HEK293 (cell line): ENCODE measurements at regions not wholly inside any gene's neighbourhood (a gene's known extent, or its start where the extent isn't known, plus 50 kb on each side); places are given as distances from the start of the nearest gene placed in this dataset.

Experiments
- CTCF ChIA-PET: fragments of 350-600 bp; formaldehyde crosslinking; extraction: SDS; loops from one replicate; lab custom pipeline; 2021; ENCODE audit warnings: antibody characterized with exemption; lab: Yijun Ruan, JAX
- POLR2A ChIA-PET: fragments of 300-600 bp; formaldehyde crosslinking; extraction: SDS; loops from one replicate; lab custom pipeline; 2020; ENCODE audit warnings: antibody characterized with exemption, inconsistent platforms; lab: Yijun Ruan, JAX
- H3K27ac ChIP-seq: fragments of 200-500 bp; sonication (Bioruptor generic); 2 replicates; pipeline ENCODE4 v1.5.1; 2014; ENCODE audit warnings: low read depth, low read length, control low read depth, inconsistent platforms; ENCODE audit errors: extremely low read depth
- H3K36me3 ChIP-seq, 2 experiments: fragments of 200-500 bp in 1 of 2; sonication (Bioruptor generic) in 1 of 2; 1 replicate in 1 of 2; 2 replicates in 1 of 2; pipeline ENCODE4 v1.5.1; 2014 to 2017; ENCODE audit warnings: inconsistent platforms in 2 of 2, low read length in 2 of 2; ENCODE audit not compliant: control insufficient read depth in 2 of 2, insufficient read depth in 1 of 2
- H3K4me1 ChIP-seq: fragments of 200-500 bp; sonication (Bioruptor generic); 2 replicates; pipeline ENCODE4 v1.5.1; 2014; ENCODE audit warnings: mild to moderate bottlenecking, low read length, inconsistent platforms; ENCODE audit not compliant: control insufficient read depth, insufficient read depth
- H3K4me3 ChIP-seq: 2 replicates; pipeline ENCODE4 v1.5.1; 2011; ENCODE audit warnings: low read depth, mild to moderate bottlenecking, control low read depth, low read length, moderate library complexity
- H3K9me3 ChIP-seq: fragments of 200-500 bp; sonication (Bioruptor generic); 2 replicates; pipeline ENCODE4 v1.5.1; 2014; ENCODE audit warnings: low read depth, low read length, inconsistent platforms; ENCODE audit not compliant: control insufficient read depth, insufficient read depth
- GLIS1 ChIP-seq: fragments of 450-650 bp; formaldehyde crosslinking; IDR thresholded peaks from 2 replicates; pipeline ENCODE4 v1.5.1; 2016; ENCODE audit warnings: missing biosample characterization, missing genetic modification characterization
- KLF7 ChIP-seq: fragments of 450-650 bp; formaldehyde crosslinking; IDR thresholded peaks from 2 replicates; pipeline ENCODE4 v1.5.1; 2016; ENCODE audit warnings: missing biosample characterization, missing genetic modification characterization, borderline replicate concordance
- KLF9 ChIP-seq: fragments of 450-650 bp; formaldehyde crosslinking; IDR thresholded peaks from 2 replicates; pipeline ENCODE4 v1.5.1; 2016; ENCODE audit warnings: missing biosample characterization, missing genetic modification characterization, low read depth
- MZF1 ChIP-seq: fragments of 450-650 bp; formaldehyde crosslinking; IDR thresholded peaks from 2 replicates; pipeline ENCODE4 v1.5.1; 2017; ENCODE audit warnings: missing biosample characterization, missing genetic modification characterization, borderline replicate concordance
- OVOL3 ChIP-seq: fragments of 450-650 bp; formaldehyde crosslinking; IDR thresholded peaks from 2 replicates; pipeline ENCODE4 v1.5.1; 2016; ENCODE audit warnings: missing biosample characterization, missing genetic modification characterization
- PRDM10 ChIP-seq: fragments of 450-650 bp; formaldehyde crosslinking; IDR thresholded peaks from 2 replicates; pipeline ENCODE4 v1.5.1; 2016; ENCODE audit warnings: missing biosample characterization, missing genetic modification characterization
- SETDB1 ChIP-seq: IDR thresholded peaks from one replicate; pipeline ENCODE4 v1.6.1; 2017; ENCODE audit warnings: mild to moderate bottlenecking, low read length, moderate library complexity, mixed read lengths; ENCODE audit not compliant: insufficient read length
- ZNF548 ChIP-seq: fragments of 450-650 bp; formaldehyde crosslinking; IDR thresholded peaks from 2 replicates; pipeline ENCODE4 v1.5.1; 2016; ENCODE audit warnings: missing biosample characterization, missing genetic modification characterization
- ZNF571 ChIP-seq: fragments of 450-650 bp; formaldehyde crosslinking; IDR thresholded peaks from 2 replicates; pipeline ENCODE4 v1.5.0; 2017; ENCODE audit warnings: missing biosample characterization, missing genetic modification characterization
- ZNF660 ChIP-seq: fragments of 450-650 bp; IDR thresholded peaks from 2 replicates; pipeline ENCODE4 v1.5.1; 2018; ENCODE audit warnings: missing biosample characterization, mild to moderate bottlenecking, missing genetic modification characterization
- ZSCAN4 ChIP-seq: fragments of 450-650 bp; formaldehyde crosslinking; IDR thresholded peaks from 2 replicates; pipeline ENCODE4 v1.5.1; 2017; ENCODE audit warnings: missing biosample characterization, missing genetic modification characterization
- ZXDB ChIP-seq: fragments of 450-650 bp; formaldehyde crosslinking; IDR thresholded peaks from 2 replicates; pipeline ENCODE4 v1.5.1; 2016; ENCODE audit warnings: missing biosample characterization, missing genetic modification characterization
- TF ChIP-seq, protein P1 (sequence below): fragments of 450-650 bp; formaldehyde crosslinking; IDR thresholded peaks from 2 replicates; pipeline ENCODE4 v1.5.1; 2016; ENCODE audit warnings: missing biosample characterization, missing genetic modification characterization
- TF ChIP-seq, protein P2 (sequence below): fragments of 450-650 bp; formaldehyde crosslinking; IDR thresholded peaks from 2 replicates; pipeline ENCODE4 v1.5.1; 2016; ENCODE audit warnings: missing biosample characterization, missing genetic modification characterization
- TF ChIP-seq, protein P3 (sequence below): fragments of 450-650 bp; formaldehyde crosslinking; IDR thresholded peaks from 2 replicates; pipeline ENCODE4 v1.5.1; 2016; ENCODE audit warnings: missing biosample characterization, missing genetic modification characterization

GRCh38 chr7:3128857-3129490 is 85.3 kb upstream of the CARD11 start (continued):
- TF ChIP-seq ZSCAN4 (tag by site-specific recombination): no peak

DNA sequence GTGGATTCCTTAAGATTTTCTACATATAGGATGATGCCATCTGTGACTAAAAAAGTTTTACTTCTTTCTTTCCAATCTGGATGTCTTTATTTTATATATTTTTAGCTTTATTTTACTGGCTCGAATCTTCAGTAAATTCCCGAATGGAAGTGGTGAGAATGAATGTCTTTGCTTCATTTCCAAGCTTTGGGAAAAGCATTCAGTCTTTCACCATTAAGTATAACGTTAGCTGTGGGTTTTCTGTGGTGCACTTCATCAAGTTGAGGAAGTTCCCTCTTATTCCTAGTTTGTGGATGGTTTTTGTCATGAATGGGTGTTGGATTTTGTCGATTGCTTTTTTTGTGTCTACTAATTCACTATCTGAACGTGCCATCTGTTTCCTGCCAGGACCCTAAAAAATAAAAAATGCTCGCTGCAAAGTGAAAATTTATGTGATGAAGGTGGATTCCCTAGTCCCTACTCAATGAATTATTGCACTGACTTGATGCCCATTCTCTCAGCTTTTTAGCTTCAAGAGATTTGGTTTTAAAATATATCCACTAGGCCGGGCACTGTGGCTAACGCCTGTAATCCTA is 90.2 kb upstream of the CARD11 start:
- Histone ChIP-seq H3K4me1 (no peaks in the 10 kb centered on the region), H3K4me3 (no peak overlapping the region), H3K27ac (no peak overlapping the region), H3K9me3 (no peaks in the 10 kb centered on the region), H3K36me3 (no peaks in the 10 kb centered on the region)
- TF ChIP-seq ZNF548: no peak
- TF ChIP-seq OVOL3 (tag by site-specific recombination): no peak
- no peak for TF ChIP-seq ZNF571
- TF ChIP-seq, protein P1, sequence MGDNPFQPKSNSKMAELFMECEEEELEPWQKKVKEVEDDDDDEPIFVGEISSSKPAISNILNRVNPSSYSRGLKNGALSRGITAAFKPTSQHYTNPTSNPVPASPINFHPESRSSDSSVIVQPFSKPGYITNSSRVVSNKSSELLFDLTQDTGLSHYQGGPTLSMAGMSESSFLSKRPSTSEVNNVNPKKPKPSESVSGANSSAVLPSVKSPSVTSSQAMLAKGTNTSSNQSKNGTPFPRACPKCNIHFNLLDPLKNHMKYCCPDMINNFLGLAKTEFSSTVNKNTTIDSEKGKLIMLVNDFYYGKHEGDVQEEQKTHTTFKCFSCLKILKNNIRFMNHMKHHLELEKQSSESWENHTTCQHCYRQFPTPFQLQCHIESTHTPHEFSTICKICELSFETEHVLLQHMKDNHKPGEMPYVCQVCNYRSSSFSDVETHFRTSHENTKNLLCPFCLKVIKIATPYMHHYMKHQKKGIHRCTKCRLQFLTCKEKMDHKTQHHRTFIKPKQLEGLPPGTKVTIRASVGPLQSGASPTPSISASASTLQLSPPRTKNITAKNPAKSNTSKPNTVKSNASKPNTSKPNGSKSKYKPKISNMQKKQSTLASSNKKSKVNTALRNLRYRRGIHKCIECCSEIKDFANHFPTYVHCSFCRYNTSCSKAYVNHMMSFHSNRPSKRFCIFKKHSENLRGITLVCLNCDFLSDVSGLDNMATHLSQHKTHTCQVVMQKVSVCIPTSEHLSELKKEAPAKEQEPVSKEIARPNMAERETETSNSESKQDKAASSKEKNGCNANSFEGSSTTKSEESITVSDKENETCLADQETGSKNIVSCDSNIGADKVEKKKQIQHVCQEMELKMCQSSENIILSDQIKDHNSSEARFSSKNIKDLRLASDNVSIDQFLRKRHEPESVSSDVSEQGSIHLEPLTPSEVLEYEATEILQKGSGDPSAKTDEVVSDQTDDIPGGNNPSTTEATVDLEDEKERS: no peak
- no peak for TF ChIP-seq PRDM10 (tag by site-specific recombination)
- ChIA-PET CTCF (no interaction called here), POLR2A (no interaction called here)

DNA sequence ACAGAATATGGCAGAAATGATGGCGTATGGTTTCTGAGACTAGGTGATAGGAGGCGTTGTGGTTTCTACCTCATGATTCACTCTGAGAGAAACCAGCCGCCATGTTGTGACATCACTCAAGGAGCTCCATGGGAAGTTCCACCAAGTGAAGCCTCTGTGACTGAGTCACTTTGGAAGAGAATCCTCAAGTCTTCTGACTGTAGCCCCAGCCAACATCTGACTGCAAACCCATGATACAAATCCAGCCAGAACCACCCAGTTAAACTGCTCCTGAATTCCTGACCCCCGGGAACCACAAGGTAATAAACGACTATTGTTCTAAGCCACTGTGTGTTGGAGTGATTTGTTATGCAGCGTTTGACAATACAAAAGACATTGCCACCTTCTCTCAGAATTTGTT is 91.1 kb upstream of the CARD11 start:
- Histone ChIP-seq H3K9me3 (no peaks in the 10 kb centered on the region), H3K36me3 (no peaks in the 10 kb centered on the region), H3K4me1 (no peaks in the 10 kb centered on the region), H3K27ac (no peak overlapping the region), H3K4me3 (no peak overlapping the region)
- CTCF ChIA-PET: interaction anchor here (0.6 to 1.0 kb wide), 2 partner anchors 20 to 505 kb away, joined by 3 to 5 read pairs; no protein-coding TSS in a partner anchor
- POLR2A ChIA-PET: no interaction called here
- TF ChIP-seq GLIS1 (no peak), ZNF548 (no peak), ZNF660 (tag by site-specific recombination) (no peak), KLF9 (tag by site-specific recombination) (no peak), KLF7 (tag by site-specific recombination) (no peak), ZXDB (no peak), MZF1 (no peak), SETDB1 (no peak)
- TF ChIP-seq, protein P2, sequence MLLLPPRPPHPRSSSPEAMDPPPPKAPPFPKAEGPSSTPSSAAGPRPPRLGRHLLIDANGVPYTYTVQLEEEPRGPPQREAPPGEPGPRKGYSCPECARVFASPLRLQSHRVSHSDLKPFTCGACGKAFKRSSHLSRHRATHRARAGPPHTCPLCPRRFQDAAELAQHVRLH (tag by site-specific recombination): no peak
- TF ChIP-seq, protein P3, sequence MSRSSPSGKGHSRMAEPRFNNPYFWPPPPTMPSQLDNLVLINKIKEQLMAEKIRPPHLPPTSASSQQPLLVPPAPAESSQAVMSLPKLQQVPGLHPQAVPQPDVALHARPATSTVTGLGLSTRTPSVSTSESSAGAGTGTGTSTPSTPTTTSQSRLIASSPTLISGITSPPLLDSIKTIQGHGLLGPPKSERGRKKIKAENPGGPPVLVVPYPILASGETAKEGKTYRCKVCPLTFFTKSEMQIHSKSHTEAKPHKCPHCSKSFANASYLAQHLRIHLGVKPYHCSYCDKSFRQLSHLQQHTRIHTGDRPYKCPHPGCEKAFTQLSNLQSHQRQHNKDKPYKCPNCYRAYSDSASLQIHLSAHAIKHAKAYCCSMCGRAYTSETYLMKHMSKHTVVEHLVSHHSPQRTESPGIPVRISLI (tag by site-specific recombination): no peak
